ENCODE measurements at regions not wholly inside any gene's neighbourhood (a gene's known extent, or its start where the extent isn't known, plus 50 kb on each side); places are given as distances from the start of the nearest gene placed in this dataset.

DNA sequence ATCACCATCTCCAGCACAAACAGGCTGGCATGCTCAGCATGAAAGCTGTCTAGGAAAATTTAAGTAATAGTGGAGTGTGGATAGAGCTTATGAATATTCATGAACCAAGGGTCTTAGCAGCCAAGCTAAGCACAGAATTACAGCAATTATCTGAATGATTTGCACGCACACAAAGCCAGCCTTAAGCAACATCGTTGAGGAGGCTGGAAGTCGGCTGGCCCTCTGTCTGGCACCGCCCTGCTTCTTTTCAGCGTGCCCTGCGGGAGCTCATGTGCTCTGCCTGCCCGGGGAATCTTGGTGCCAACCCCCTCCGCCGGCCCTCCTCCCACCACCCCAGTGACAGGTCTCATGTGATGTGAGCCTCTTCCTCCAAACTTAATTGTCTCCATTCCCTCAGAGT is 540.1 kb downstream of the CMPK2 start:
- Mint-ChIP-seq H3K36me3 (ENCODE audit: low read depth) (no peaks in the 10 kb centered on the region), H3K4me1 (no peaks in the 10 kb centered on the region), H3K4me3 (no peak overlapping the region), H3K27ac (no peak overlapping the region), H3K27me3 (no peaks in the 10 kb centered on the region)
- DNase-seq (no peak), ATAC-seq (no peak)
- H3K9me3 ChIP-seq (ENCODE audit: control insufficient read depth, low read length, poor library complexity, severe bottlenecking), result no peaks in the 10 kb centered on the region

DNA sequence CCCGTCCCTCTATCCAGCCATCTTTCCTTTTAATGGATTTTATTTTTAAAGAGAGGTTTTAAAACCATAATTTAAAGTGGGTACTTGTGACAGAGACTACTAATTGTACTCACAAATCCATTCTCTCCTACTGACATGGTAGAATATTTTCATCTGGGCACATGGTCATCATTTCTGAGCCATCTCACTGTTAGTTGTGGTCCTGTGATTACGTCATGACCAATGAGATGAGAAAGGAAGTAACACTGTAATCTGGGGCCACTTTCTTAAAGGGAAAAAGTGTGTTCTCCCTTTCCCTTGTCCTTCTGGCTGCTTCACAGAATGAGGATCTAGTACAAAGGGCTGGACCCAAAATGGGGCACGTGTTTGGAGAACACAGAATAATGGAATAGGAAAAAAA is 538.7 kb downstream of the CMPK2 start:
- Mint-ChIP-seq H3K27me3 (no peaks in the 10 kb centered on the region), H3K36me3 (ENCODE audit: low read depth) (no peaks in the 10 kb centered on the region), H3K4me3 (no peak overlapping the region), H3K27ac (no peak overlapping the region), H3K4me1 (no peaks in the 10 kb centered on the region)
- no peak for DNase-seq
- no peak for ATAC-seq
- H3K9me3 ChIP-seq (ENCODE audit: control insufficient read depth, low read length, poor library complexity, severe bottlenecking), result no peaks in the 10 kb centered on the region

DNA sequence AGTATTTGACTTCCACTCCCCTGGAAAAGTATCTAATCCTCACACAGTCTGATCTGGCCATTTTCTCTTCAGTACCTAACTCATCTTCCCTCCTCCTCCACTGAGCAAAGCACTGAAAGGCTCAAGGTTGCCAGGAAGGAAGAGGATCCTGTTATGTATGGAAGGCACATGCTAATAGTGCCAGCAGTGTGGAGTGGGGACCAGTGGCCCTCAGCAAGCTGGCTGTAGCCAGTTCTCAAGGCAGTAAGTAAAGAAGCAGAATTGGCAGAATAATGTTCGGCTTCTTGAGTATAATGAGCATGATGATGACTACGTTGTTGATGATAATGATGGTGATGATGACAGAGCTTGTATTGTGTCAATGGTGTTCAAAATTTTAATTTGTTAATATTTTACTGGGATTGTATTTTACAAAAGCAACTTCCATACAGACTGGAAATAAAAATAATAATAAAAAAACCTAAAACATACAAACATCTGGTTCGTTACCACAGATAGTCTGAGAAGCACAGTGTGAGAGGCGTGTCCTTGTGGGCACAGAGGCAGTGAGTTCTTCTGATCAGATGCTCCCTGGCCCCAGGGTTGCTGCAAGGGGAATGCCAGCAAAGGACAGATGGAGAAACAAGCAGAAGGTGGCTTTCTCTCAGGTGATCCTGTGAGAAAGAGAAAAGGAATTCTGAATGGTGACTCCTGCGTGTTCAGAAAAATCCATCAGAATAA is 528.8 kb downstream of the CMPK2 start:
- ATAC-seq, result no peak

DNA sequence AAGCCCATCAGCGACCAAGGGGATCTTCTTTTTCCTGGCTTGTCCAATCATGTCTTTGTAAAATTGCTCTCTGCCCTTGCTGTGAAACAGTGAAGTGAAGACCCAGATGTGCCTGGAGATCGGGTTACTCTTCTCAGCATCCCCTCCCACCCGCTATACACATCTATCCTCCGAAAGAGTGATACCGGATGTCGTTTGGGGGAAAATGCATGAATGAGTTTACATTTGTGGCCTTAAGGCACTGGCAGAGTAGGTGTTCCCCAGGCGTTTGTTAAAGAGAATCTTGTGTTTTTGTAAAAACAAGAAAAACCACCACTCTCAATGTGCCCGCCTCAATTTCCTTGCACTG is 528.3 kb downstream of the CMPK2 start:
- H3K27me3 Mint-ChIP-seq, result no peaks in the 10 kb centered on the region
- H3K4me3 Mint-ChIP-seq, result no peak overlapping the region
- no peak overlapping the region for H3K27ac Mint-ChIP-seq
- no peak for ATAC-seq
- no peaks in the 10 kb centered on the region for H3K4me1 Mint-ChIP-seq
- DNase-seq, result no peak
- H3K36me3 Mint-ChIP-seq (ENCODE audit: low read depth), result no peaks in the 10 kb centered on the region
- no peaks in the 10 kb centered on the region for H3K9me3 ChIP-seq (ENCODE audit: control insufficient read depth, low read length, poor library complexity, severe bottlenecking)

More for the DNA sequence above, 528.8 kb downstream of the CMPK2 start:
- H3K4me1 Mint-ChIP-seq, result no peaks in the 10 kb centered on the region
- DNase-seq, result no peak
- no peaks in the 10 kb centered on the region for H3K27me3 Mint-ChIP-seq
- H3K36me3 Mint-ChIP-seq (ENCODE audit: low read depth), result no peaks in the 10 kb centered on the region
- no peaks in the 10 kb centered on the region for H3K9me3 ChIP-seq (ENCODE audit: control insufficient read depth, low read length, poor library complexity, severe bottlenecking)
- no peak overlapping the region for H3K27ac Mint-ChIP-seq
- H3K4me3 Mint-ChIP-seq, result no peak overlapping the region

DNA sequence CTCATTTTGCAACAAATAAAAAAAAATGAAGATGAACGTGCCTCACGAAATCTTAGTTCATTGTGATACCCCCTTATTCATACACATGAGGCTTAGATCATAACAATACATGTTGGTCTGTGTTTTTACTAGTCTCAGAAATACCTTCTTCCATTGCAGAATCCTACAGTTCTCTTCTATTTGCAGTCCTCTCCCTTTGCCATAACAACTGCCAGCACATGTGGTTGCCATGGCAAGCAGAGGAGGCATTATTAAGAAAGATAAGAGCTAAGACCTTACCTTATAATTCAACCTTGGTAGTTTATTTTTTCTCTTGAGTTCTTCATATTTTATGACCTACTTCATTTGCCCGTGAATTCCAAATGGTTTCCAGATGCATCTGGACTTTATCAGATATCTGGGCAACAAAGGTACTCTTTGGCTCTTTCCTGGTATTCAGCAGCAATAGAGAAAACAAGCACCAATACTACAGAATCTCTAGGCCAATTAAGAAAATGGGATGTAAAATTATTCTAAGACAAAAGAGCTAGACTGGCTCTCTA is 524.0 kb downstream of the CMPK2 start:
- Mint-ChIP-seq H3K36me3 (ENCODE audit: low read depth) (no peaks in the 10 kb centered on the region), H3K27ac (no peak overlapping the region), H3K4me1 (no peaks in the 10 kb centered on the region), H3K4me3 (no peak overlapping the region), H3K27me3 (no peaks in the 10 kb centered on the region)
- H3K9me3 ChIP-seq (ENCODE audit: control insufficient read depth, low read length, poor library complexity, severe bottlenecking), result no peaks in the 10 kb centered on the region
- ATAC-seq (no peak), DNase-seq (no peak)

DNA sequence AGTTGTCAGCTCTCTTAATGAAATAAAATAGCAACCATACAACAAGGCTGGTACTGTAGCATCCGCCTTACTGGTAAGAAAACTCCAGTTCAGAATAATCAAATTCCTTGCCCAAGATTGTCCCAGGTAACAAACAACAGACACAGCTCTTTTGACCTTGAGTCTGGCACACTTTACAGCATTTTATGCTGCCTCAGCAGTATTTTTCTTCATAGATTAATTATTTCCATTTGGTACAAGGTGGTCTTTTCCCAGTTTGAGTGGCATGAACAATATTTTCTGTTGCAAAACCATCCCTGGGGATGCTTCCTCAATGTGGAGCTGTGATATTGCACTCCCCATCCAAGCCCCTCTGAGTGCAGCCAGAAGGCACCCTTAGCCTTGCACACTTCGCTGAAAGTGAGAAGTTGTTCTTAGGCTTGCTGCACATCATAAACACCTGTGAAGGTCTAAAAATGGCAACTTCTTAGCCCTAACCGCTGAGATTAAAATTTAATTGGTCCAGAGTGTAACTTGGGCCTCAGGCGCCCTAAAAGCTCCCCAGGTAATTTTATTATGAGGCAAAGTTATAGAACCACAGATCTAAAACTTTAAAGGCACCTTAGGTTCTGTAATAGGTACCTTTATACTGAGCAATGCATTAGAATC is 523.3 kb downstream of the CMPK2 start:
- DNase-seq (no peak), ATAC-seq (no peak)
- Mint-ChIP-seq H3K27me3 (no peaks in the 10 kb centered on the region), H3K4me3 (no peak overlapping the region), H3K4me1 (no peaks in the 10 kb centered on the region), H3K36me3 (ENCODE audit: low read depth) (no peaks in the 10 kb centered on the region), H3K27ac (no peak overlapping the region)
- H3K9me3 ChIP-seq (ENCODE audit: control insufficient read depth, low read length, poor library complexity, severe bottlenecking), result no peaks in the 10 kb centered on the region

DNA sequence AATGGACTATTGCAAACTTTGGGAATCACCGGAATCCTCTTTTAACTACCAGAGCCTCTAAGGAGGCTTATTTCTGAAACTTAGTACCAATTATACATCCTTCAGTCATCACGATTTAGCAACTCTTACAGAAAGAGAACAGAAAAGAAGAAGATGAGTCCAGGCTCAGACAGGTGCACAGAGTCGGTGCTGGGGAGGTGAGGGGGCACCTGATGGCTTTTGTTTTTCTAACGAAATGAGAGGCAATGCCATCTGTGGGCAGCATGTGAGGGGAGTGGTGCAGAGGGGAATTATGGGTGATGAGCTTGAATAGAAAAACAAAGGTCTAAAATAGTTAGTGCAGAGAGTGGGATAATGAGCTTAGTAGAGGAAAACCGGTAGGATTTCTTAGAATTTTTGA is 522.6 kb downstream of the CMPK2 start:
- Mint-ChIP-seq H3K4me3 (no peak overlapping the region), H3K36me3 (ENCODE audit: low read depth) (no peaks in the 10 kb centered on the region), H3K4me1 (no peaks in the 10 kb centered on the region), H3K27me3 (no peaks in the 10 kb centered on the region), H3K27ac (no peak overlapping the region)
- no peaks in the 10 kb centered on the region for H3K9me3 ChIP-seq (ENCODE audit: control insufficient read depth, low read length, poor library complexity, severe bottlenecking)
- ATAC-seq (no peak), DNase-seq (no peak)

DNA sequence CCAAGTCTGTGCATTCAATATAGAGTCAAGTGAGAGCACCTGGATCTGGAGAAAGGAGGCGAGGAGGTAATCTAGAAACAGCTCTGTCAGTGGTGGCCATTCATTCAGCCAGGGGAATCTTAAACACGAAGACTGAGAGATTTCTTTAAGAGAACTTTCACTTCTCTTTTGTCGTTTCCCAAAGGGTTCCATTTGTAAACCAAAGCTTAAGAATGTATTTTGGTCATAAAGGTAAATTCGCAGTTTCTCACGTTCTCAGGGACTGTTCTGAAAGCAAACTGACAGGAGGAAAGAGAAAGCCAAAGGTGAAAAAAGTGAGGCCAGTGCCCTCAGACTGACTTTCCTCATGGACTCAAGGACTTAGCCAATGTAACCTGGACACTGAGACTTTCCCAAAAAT is 513.5 kb downstream of the CMPK2 start:
- Mint-ChIP-seq H3K27me3 (no peaks in the 10 kb centered on the region), H3K27ac (no peak overlapping the region), H3K4me3 (no peak overlapping the region), H3K4me1 (no peaks in the 10 kb centered on the region), H3K36me3 (ENCODE audit: low read depth) (no peaks in the 10 kb centered on the region)
- DNase-seq (no peak), ATAC-seq (no peak)
- H3K9me3 ChIP-seq (ENCODE audit: control insufficient read depth, low read length, poor library complexity, severe bottlenecking), result no peaks in the 10 kb centered on the region

DNA sequence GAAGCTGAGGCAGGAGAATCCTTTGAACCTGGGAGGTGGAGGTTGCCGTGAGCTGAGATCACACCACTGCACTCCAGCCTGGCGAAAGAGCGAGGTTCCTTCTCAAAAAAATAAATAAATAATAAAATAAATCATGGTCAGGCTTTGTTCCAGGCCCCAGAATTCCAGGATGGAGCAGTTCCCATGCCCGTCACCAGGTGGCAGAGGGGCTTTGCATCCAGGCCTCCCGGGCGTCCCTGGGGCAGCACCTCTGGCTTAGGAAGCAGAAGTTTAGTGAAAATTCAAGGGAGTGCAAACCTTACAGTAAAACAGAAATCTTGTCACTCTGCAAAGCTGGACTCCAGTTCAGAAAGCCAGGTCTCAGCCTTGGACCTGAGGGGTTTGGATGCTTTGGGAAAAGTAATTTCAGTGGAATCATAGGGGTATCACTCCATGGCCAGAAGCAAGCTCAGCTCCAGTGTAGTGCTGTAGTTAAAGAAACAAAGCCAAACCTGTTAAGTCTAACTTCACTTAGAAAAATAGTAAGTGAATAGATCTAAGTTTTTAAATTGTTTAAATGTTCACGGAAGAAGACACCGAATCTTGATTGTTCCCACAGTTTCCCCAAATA is 512.7 kb downstream of the CMPK2 start:
- Mint-ChIP-seq H3K27me3 (no peaks in the 10 kb centered on the region), H3K4me3 (no peak overlapping the region), H3K27ac (no peak overlapping the region), H3K4me1 (no peaks in the 10 kb centered on the region), H3K36me3 (ENCODE audit: low read depth) (no peaks in the 10 kb centered on the region)
- ATAC-seq, result no peak
- DNase-seq, result no peak
- H3K9me3 ChIP-seq (ENCODE audit: control insufficient read depth, low read length, poor library complexity, severe bottlenecking), result no peaks in the 10 kb centered on the region

DNA sequence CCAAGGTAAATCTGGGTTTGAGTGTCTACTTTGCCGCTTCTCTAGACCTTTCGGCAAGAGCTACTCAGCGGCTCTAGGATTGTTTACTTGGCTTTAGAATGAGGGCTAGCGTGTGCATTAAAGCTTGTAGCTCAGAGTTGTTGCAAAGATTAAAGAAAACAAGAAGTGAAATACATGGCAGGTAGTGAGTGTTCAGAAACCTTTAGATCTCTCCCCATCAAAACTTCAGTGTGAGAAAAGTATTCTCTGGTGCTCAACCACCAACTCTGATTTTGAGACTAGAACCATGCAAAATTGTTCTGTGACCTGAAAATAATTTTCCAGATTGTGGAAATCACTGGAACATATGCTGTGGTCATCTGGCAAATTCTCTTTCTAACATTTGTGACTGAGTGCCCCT is 512.0 kb downstream of the CMPK2 start:
- no peak overlapping the region for H3K27ac Mint-ChIP-seq

DNA sequence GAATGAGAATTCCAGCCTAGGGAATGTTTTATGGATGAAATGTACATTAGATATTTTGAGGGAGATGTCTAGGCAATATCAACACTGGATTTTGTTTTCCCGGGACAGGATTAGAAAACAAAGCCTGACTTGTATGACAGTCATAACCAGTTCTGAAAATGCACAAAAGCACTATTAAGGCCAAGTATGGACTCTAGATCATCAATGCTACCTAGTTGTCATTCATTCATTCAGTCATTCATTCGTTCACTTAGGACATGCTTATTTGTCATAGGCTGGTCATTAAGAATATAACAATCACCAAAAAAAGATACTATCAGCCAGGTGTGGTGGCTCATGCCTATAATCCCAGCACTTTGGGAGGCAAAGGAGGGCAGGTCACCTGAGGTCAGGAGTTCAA is 511.2 kb downstream of the CMPK2 start:
- ATAC-seq, result no peak
- no peak for DNase-seq
- H3K4me3 Mint-ChIP-seq, result no peak overlapping the region
- H3K27ac Mint-ChIP-seq, result no peak overlapping the region
- no peaks in the 10 kb centered on the region for H3K27me3 Mint-ChIP-seq
- no peaks in the 10 kb centered on the region for H3K9me3 ChIP-seq (ENCODE audit: control insufficient read depth, low read length, poor library complexity, severe bottlenecking)
- H3K36me3 Mint-ChIP-seq (ENCODE audit: low read depth), result no peaks in the 10 kb centered on the region
- no peaks in the 10 kb centered on the region for H3K4me1 Mint-ChIP-seq

More for the DNA sequence above, 512.0 kb downstream of the CMPK2 start:
- Mint-ChIP-seq H3K27me3 (no peaks in the 10 kb centered on the region), H3K4me1 (no peaks in the 10 kb centered on the region), H3K4me3 (no peak overlapping the region), H3K36me3 (ENCODE audit: low read depth) (no peaks in the 10 kb centered on the region)
- ATAC-seq (no peak), DNase-seq (no peak)
- no peaks in the 10 kb centered on the region for H3K9me3 ChIP-seq (ENCODE audit: control insufficient read depth, low read length, poor library complexity, severe bottlenecking)

DNA sequence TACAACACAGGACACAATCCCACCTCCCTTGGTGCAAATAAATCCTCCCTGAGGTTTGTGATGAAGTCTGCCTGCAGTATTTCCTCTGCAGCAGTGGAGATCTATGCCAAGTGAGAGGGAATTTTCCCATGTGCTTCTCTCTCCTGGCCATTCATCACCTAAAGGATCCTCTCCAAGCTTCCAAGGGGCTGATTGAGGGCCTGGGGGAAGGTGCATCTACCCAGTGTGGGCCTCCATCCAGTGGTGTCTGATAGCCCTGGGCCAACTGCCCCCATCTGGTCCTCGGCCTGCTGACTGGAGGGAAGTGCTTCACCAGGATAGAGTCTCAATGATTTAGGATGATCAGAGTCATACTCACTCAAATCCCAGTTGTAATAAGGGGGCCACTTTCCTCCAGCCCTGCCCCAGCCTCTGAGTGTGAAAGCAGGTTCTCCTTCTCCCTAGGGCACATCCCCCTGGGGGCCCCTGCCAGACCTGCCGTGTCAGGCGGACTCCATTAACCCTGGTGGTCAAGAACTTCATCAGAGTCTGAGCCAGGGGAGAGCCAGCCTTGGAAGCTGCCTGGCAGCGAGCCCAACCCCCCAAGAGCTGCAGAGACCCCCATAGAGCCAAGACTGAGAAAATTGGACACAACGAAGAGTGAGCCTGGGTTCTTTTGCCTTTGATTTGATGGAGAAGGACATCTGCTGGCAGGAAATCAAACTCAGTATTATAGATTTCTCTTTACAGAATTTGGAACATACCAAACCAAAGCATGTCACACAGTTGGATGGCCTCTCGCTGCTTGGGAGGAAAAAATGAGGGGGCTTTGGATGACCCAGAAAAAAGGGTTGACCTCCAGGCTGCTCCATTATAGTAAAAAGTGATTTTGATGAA is 509.6 kb downstream of the CMPK2 start:
- H3K27me3 Mint-ChIP-seq, result no peaks in the 10 kb centered on the region
- ATAC-seq (no peak), DNase-seq (no peak)
- H3K27ac Mint-ChIP-seq, result no peak overlapping the region
- H3K9me3 ChIP-seq (ENCODE audit: control insufficient read depth, low read length, poor library complexity, severe bottlenecking), result no peaks in the 10 kb centered on the region
- H3K4me1 Mint-ChIP-seq, result no peaks in the 10 kb centered on the region
- H3K36me3 Mint-ChIP-seq (ENCODE audit: low read depth), result no peaks in the 10 kb centered on the region
- H3K4me3 Mint-ChIP-seq, result no peak overlapping the region

DNA sequence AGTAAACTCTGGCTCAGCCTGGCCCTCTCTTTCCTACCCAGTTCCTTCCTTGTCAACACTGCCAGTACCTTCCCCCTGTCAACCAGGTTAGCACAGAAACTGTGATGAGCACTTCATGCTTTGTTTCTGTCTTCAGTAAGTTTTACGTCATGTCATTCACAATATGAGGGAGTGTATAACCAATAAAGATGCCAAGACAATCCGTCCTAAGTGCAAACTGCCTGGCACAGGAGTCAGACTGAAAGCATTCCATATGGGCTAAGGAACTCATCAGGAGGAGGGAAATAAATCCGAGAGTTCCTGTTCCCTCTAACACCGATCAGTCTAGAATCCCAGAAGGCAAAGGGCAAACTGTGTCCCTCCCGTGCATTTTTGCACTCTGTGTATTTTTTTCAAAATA is 507.2 kb downstream of the CMPK2 start:
- H3K36me3 Mint-ChIP-seq (ENCODE audit: low read depth), result no peaks in the 10 kb centered on the region
- H3K4me1 Mint-ChIP-seq, result no peaks in the 10 kb centered on the region

More for the DNA sequence above, 507.2 kb downstream of the CMPK2 start:
- no peak overlapping the region for H3K4me3 Mint-ChIP-seq
- H3K9me3 ChIP-seq (ENCODE audit: control insufficient read depth, low read length, poor library complexity, severe bottlenecking), result no peaks in the 10 kb centered on the region
- ATAC-seq, result no peak
- no peak overlapping the region for H3K27ac Mint-ChIP-seq
- H3K27me3 Mint-ChIP-seq, result no peaks in the 10 kb centered on the region
- no peak for DNase-seq
